G401 (cell line): ENCODE measurements at regions not wholly inside any gene's neighbourhood (a gene's known extent, or its start where the extent isn't known, plus 50 kb on each side); places are given as distances from the start of the nearest gene placed in this dataset.

ENCODE experiments used
- DNase-seq: peaks from one replicate; pipeline ENCODE4 v3.0.0-alpha.2; 2015; ENCODE audit warnings: low spot score
- in situ Hi-C: cut with HindIII; loops from 2 replicates; pipeline ENCODE4 v1.10.0; 2016; ENCODE audit warnings: low sequenced_read_pairs, mixed read lengths

GRCh38 chr11:70027451-70027850 lies 50.7 kb upstream of the ANO1 start:
- in situ Hi-C loops, result no loop called here
- no peak for DNase-seq

- in situ Hi-C loops, result no loop called here
Measured at GRCh38 chr11:70028147-70028855, 49.8 kb upstream of the ANO1 start.

More at GRCh38 chr11:70028147-70028855, 49.8 kb upstream of the ANO1 start:
- no peak for DNase-seq
